GM23338 (cell line): ENCODE measurements at regions not wholly inside any gene's neighbourhood (a gene's known extent, or its start where the extent isn't known, plus 50 kb on each side); places are given as distances from the start of the nearest gene placed in this dataset.

Experiments used
- ATAC-seq: fragments of 200-7000 bp; cut with Tn5 transposase; 3 replicates; pipeline ENCODE4 v1.9.1; 2020
- DNase-seq: peaks from one replicate; pipeline ENCODE4 v3.0.0-alpha.2; 2015; ENCODE audit warnings: low spot score
- H2AFZ ChIP-seq: fragments of 200-600 bp; sonication (generic); 2 replicates; pipeline ENCODE4 v1.8.0; 2016; ENCODE audit warnings: antibody characterized with exemption, mild to moderate bottlenecking, moderate library complexity
- H3F3A ChIP-seq: fragments of 200-600 bp; sonication (generic); replicated peaks from 2 replicates; pipeline ENCODE4 v1.8.0; 2017; ENCODE audit warnings: antibody characterized with exemption, mixed run types, low read depth
- H3K27ac ChIP-seq: fragments of 200-600 bp; sonication (generic); 2 replicates; pipeline ENCODE4 v1.6.1; 2016; ENCODE audit warnings: low read depth
- H3K27me3 ChIP-seq: fragments of 200-600 bp; sonication (generic); 2 replicates; pipeline ENCODE4 v1.8.0; 2016; ENCODE audit warnings: mild to moderate bottlenecking, mixed run types, moderate library complexity; ENCODE audit not compliant: insufficient read depth
- H3K36me3 ChIP-seq: fragments of 200-600 bp; sonication (generic); 2 replicates; pipeline ENCODE4 v1.8.0; 2016; ENCODE audit warnings: mild to moderate bottlenecking; ENCODE audit not compliant: insufficient read depth
- H3K4me1 ChIP-seq: fragments of 200-600 bp; sonication (generic); 2 replicates; pipeline ENCODE4 v1.8.0; 2016; ENCODE audit warnings: mild to moderate bottlenecking, moderate library complexity; ENCODE audit not compliant: insufficient read depth
- H3K4me2 ChIP-seq: fragments of 200-600 bp; sonication (generic); 2 replicates; pipeline ENCODE4 v1.7.1; 2017; ENCODE audit warnings: mixed run types
- H3K4me3 ChIP-seq: fragments of 200-600 bp; sonication (generic); 2 replicates; pipeline ENCODE4 v1.6.1; 2016; ENCODE audit warnings: mixed run types
- H3K79me2 ChIP-seq: fragments of 200-600 bp; sonication (generic); replicated peaks from 2 replicates; pipeline ENCODE4 v1.8.0; 2017; ENCODE audit warnings: mild to moderate bottlenecking; ENCODE audit not compliant: insufficient read depth
- H3K9me2 ChIP-seq: fragments of 200-600 bp; sonication (generic); 2 replicates; pipeline ENCODE4 v1.8.0; 2017; ENCODE audit not compliant: insufficient read depth
- H4K20me1 ChIP-seq: fragments of 200-600 bp; sonication (generic); replicated peaks from 2 replicates; pipeline ENCODE4 v1.8.0; 2017; ENCODE audit warnings: mild to moderate bottlenecking; ENCODE audit not compliant: insufficient read depth
- H3K27ac Mint-ChIP-seq: 2 replicates; pipeline ENCODE4 v1.8.0; 2020; ENCODE audit warnings: inconsistent platforms, mild to moderate bottlenecking, moderate library complexity, mixed read lengths
- H3K27me3 Mint-ChIP-seq: 3 replicates; pipeline ENCODE4 v1.8.0; 2022; ENCODE audit warnings: low read depth, mild to moderate bottlenecking, moderate library complexity, mixed read lengths, inconsistent platforms; ENCODE audit not compliant: insufficient read depth, poor library complexity
- H3K36me3 Mint-ChIP-seq: 3 replicates; pipeline ENCODE4 v1.8.0; 2021; ENCODE audit warnings: low read depth, mild to moderate bottlenecking, inconsistent platforms, moderate library complexity, mixed read lengths
- H3K4me1 Mint-ChIP-seq: 3 replicates; pipeline ENCODE4 v1.8.0; 2020; ENCODE audit warnings: mild to moderate bottlenecking, inconsistent platforms, mixed read lengths
- H3K4me3 Mint-ChIP-seq: 3 replicates; pipeline ENCODE4 v1.8.0; 2021; ENCODE audit warnings: moderate library complexity, mild to moderate bottlenecking, inconsistent platforms, mixed read lengths
- H3K9me3 Mint-ChIP-seq: 3 replicates; pipeline ENCODE4 v1.8.0; 2020; ENCODE audit warnings: moderate library complexity, mild to moderate bottlenecking, inconsistent platforms, mixed read lengths
- CREB1 ChIP-seq: fragments of 250-450 bp; sonication (Bioruptor Pico); IDR thresholded peaks from 2 replicates; pipeline ENCODE4 v1.5.0; 2020; ENCODE audit warnings: low read depth, mild to moderate bottlenecking, moderate library complexity
- EZH2 ChIP-seq: fragments of 200-600 bp; sonication (generic); IDR thresholded peaks from one replicate; pipeline ENCODE4 v1.8.0; 2017; ENCODE audit warnings: antibody characterized with exemption, mild to moderate bottlenecking, low read depth; ENCODE audit not compliant: unreplicated experiment
- EZH2phosphoT487 ChIP-seq: fragments of 200-600 bp; sonication (generic); IDR thresholded peaks from one replicate; pipeline ENCODE4 v1.8.1; 2018; ENCODE audit warnings: antibody characterized with exemption; ENCODE audit not compliant: unreplicated experiment
- JUNB ChIP-seq: IDR thresholded peaks from one replicate; pipeline ENCODE4 v1.6.1; 2016; ENCODE audit warnings: antibody characterized with exemption; ENCODE audit not compliant: unreplicated experiment
- NANOG ChIP-seq: IDR thresholded peaks from 2 replicates; pipeline ENCODE4 v1.6.1; 2016; ENCODE audit warnings: antibody characterized with exemption, borderline replicate concordance
- POLR2AphosphoS5 ChIP-seq: IDR thresholded peaks from 2 replicates; pipeline ENCODE4 v1.6.1; 2016; ENCODE audit warnings: antibody characterized with exemption, low read depth
- STAT1 ChIP-seq: IDR thresholded peaks from one replicate; pipeline ENCODE4 v1.6.1; 2016; ENCODE audit warnings: antibody characterized with exemption; ENCODE audit not compliant: unreplicated experiment
- ZNF114 ChIP-seq: fragments of 250-450 bp; sonication (Bioruptor Pico); IDR thresholded peaks from 2 replicates; pipeline ENCODE4 v1.5.0; 2020; ENCODE audit warnings: mild to moderate bottlenecking, moderate library complexity
- ZNF331 ChIP-seq: fragments of 250-450 bp; sonication (Bioruptor Pico); IDR thresholded peaks from 2 replicates; pipeline ENCODE4 v1.5.0; 2020; ENCODE audit warnings: low read depth, mild to moderate bottlenecking, moderate library complexity
- TF ChIP-seq, protein P1 (sequence below), 2 experiments: fragments of 200-600 bp in 1 of 2; sonication (generic) in 1 of 2; conservative IDR thresholded peaks; 2 replicates each; pipeline versions ENCODE4 v1.5.1 to v1.6.1; 2016 to 2017; ENCODE audit warnings: antibody characterized with exemption in 2 of 2, low read depth in 2 of 2, mild to moderate bottlenecking in 2 of 2, moderate library complexity in 1 of 2
- TF ChIP-seq, protein P2 (sequence below): fragments of 250-450 bp; sonication (Bioruptor Pico); IDR thresholded peaks from 2 replicates; pipeline ENCODE4 v1.5.0; 2020; ENCODE audit warnings: mild to moderate bottlenecking, moderate library complexity
- TF ChIP-seq, protein P3 (sequence below): IDR thresholded peaks from one replicate; pipeline ENCODE4 v1.6.1; 2018; ENCODE audit warnings: antibody characterized with exemption; ENCODE audit not compliant: unreplicated experiment
- TF ChIP-seq, protein P4 (sequence below): IDR thresholded peaks from 2 replicates; pipeline ENCODE4 v1.6.1; 2016; ENCODE audit warnings: antibody characterized with exemption

DNA sequence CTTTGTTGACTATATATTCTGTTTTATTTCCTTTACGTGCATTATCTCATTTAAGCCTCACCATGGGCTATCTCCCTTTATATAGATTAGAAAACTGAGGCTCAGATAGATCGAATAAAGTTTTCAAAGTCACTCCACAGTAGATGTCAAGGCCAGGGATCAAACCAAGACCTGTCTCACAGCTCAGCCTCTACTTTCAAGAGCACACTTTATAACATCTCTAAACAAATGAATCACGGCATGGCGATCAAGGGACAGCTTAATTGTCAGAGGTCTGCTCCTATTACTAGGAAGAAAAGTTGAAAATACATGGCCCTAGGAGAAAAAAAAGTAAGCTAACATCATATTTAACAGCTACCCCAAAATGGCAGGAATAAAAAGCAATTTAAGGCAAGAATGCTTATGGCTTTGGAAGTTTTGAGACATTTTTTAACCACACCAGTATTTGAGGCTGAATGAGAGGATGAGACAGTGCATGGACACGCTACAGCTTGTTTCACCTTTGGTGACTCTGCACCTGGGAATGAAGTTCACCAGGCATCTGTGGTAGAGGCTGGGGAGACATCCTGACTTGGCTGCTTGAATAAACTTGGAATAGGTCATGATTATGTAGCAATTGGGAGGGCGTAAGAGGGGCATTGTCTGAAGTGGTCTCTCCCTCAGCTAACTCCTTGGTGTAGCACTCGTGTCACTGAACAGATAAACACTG, 486.8 kb upstream of the WWC1 start:
- H3K4me1 Mint-ChIP-seq, result peaks cover 16% of the 10 kb centered on the region
- Histone ChIP-seq H3K4me3 (no peak overlapping the region), H3K9me2 (peaks cover 15% of the 10 kb centered on the region; the same call in 1 of the 2 replicates), H3K27me3 (no peaks in the 10 kb centered on the region), H3K79me2 (no peaks in the 10 kb centered on the region), H3K4me2 (no peak overlapping the region), H3K4me1 (no peaks in the 10 kb centered on the region), H3K36me3 (no peaks in the 10 kb centered on the region), H4K20me1 (no peaks in the 10 kb centered on the region), H3F3A (no peaks in the 10 kb centered on the region), H2AFZ (no peak overlapping the region), H3K27ac (no peak overlapping the region)
- H3K9me3 Mint-ChIP-seq, result no peaks in the 10 kb centered on the region
- no peaks in the 10 kb centered on the region for H3K36me3 Mint-ChIP-seq
- peaks cover 4% of the 10 kb centered on the region for H3K27me3 Mint-ChIP-seq
- peak overlapping the region; percentile 34; the same call in 1 of the 2 replicates for H3K27ac Mint-ChIP-seq
- DNase-seq (no peak), ATAC-seq (no peak)
- TF ChIP-seq STAT1 (no peak), POLR2AphosphoS5 (no peak), EZH2 (no peak), JUNB (no peak), ZNF114 (CRISPR knock-in tag) (no peak), EZH2phosphoT487 (no peak), CREB1 (no peak), NANOG (no peak), ZNF331 (no peak)
- TF ChIP-seq, protein P1, sequence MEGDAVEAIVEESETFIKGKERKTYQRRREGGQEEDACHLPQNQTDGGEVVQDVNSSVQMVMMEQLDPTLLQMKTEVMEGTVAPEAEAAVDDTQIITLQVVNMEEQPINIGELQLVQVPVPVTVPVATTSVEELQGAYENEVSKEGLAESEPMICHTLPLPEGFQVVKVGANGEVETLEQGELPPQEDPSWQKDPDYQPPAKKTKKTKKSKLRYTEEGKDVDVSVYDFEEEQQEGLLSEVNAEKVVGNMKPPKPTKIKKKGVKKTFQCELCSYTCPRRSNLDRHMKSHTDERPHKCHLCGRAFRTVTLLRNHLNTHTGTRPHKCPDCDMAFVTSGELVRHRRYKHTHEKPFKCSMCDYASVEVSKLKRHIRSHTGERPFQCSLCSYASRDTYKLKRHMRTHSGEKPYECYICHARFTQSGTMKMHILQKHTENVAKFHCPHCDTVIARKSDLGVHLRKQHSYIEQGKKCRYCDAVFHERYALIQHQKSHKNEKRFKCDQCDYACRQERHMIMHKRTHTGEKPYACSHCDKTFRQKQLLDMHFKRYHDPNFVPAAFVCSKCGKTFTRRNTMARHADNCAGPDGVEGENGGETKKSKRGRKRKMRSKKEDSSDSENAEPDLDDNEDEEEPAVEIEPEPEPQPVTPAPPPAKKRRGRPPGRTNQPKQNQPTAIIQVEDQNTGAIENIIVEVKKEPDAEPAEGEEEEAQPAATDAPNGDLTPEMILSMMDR (conservative IDR thresholded peaks at IDR 0.05; ENCODE audit: low read depth in 2 of 2), result no peak
- TF ChIP-seq, protein P2, sequence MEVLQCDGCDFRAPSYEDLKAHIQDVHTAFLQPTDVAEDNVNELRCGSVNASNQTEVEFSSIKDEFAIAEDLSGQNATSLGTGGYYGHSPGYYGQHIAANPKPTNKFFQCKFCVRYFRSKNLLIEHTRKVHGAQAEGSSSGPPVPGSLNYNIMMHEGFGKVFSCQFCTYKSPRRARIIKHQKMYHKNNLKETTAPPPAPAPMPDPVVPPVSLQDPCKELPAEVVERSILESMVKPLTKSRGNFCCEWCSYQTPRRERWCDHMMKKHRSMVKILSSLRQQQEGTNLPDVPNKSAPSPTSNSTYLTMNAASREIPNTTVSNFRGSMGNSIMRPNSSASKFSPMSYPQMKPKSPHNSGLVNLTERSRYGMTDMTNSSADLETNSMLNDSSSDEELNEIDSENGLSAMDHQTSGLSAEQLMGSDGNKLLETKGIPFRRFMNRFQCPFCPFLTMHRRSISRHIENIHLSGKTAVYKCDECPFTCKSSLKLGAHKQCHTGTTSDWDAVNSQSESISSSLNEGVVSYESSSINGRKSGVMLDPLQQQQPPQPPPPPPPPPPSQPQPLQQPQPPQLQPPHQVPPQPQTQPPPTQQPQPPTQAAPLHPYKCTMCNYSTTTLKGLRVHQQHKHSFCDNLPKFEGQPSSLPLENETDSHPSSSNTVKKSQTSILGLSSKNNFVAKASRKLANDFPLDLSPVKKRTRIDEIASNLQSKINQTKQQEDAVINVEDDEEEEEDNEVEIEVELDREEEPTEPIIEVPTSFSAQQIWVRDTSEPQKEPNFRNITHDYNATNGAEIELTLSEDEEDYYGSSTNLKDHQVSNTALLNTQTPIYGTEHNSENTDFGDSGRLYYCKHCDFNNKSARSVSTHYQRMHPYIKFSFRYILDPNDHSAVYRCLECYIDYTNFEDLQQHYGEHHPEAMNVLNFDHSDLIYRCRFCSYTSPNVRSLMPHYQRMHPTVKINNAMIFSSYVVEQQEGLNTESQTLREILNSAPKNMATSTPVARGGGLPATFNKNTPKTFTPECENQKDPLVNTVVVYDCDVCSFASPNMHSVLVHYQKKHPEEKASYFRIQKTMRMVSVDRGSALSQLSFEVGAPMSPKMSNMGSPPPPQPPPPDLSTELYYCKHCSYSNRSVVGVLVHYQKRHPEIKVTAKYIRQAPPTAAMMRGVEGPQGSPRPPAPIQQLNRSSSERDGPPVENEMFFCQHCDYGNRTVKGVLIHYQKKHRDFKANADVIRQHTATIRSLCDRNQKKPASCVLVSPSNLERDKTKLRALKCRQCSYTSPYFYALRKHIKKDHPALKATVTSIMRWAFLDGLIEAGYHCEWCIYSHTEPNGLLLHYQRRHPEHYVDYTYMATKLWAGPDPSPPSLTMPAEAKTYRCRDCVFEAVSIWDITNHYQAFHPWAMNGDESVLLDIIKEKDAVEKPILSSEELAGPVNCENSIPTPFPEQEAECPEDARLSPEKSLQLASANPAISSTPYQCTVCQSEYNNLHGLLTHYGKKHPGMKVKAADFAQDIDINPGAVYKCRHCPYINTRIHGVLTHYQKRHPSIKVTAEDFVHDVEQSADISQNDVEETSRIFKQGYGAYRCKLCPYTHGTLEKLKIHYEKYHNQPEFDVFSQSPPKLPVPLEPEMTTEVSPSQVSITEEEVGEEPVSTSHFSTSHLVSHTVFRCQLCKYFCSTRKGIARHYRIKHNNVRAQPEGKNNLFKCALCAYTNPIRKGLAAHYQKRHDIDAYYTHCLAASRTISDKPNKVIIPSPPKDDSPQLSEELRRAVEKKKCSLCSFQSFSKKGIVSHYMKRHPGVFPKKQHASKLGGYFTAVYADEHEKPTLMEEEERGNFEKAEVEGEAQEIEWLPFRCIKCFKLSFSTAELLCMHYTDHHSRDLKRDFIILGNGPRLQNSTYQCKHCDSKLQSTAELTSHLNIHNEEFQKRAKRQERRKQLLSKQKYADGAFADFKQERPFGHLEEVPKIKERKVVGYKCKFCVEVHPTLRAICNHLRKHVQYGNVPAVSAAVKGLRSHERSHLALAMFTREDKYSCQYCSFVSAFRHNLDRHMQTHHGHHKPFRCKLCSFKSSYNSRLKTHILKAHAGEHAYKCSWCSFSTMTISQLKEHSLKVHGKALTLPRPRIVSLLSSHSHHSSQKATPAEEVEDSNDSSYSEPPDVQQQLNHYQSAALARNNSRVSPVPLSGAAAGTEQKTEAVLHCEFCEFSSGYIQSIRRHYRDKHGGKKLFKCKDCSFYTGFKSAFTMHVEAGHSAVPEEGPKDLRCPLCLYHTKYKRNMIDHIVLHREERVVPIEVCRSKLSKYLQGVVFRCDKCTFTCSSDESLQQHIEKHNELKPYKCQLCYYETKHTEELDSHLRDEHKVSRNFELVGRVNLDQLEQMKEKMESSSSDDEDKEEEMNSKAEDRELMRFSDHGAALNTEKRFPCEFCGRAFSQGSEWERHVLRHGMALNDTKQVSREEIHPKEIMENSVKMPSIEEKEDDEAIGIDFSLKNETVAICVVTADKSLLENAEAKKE (CRISPR knock-in tag), result no peak
- TF ChIP-seq, protein P3, sequence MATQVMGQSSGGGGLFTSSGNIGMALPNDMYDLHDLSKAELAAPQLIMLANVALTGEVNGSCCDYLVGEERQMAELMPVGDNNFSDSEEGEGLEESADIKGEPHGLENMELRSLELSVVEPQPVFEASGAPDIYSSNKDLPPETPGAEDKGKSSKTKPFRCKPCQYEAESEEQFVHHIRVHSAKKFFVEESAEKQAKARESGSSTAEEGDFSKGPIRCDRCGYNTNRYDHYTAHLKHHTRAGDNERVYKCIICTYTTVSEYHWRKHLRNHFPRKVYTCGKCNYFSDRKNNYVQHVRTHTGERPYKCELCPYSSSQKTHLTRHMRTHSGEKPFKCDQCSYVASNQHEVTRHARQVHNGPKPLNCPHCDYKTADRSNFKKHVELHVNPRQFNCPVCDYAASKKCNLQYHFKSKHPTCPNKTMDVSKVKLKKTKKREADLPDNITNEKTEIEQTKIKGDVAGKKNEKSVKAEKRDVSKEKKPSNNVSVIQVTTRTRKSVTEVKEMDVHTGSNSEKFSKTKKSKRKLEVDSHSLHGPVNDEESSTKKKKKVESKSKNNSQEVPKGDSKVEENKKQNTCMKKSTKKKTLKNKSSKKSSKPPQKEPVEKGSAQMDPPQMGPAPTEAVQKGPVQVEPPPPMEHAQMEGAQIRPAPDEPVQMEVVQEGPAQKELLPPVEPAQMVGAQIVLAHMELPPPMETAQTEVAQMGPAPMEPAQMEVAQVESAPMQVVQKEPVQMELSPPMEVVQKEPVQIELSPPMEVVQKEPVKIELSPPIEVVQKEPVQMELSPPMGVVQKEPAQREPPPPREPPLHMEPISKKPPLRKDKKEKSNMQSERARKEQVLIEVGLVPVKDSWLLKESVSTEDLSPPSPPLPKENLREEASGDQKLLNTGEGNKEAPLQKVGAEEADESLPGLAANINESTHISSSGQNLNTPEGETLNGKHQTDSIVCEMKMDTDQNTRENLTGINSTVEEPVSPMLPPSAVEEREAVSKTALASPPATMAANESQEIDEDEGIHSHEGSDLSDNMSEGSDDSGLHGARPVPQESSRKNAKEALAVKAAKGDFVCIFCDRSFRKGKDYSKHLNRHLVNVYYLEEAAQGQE, result no peak
- TF ChIP-seq, protein P4, sequence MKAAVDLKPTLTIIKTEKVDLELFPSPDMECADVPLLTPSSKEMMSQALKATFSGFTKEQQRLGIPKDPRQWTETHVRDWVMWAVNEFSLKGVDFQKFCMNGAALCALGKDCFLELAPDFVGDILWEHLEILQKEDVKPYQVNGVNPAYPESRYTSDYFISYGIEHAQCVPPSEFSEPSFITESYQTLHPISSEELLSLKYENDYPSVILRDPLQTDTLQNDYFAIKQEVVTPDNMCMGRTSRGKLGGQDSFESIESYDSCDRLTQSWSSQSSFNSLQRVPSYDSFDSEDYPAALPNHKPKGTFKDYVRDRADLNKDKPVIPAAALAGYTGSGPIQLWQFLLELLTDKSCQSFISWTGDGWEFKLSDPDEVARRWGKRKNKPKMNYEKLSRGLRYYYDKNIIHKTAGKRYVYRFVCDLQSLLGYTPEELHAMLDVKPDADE, result no peak
- no peak overlapping the region for H3K4me3 Mint-ChIP-seq
